ENCODE measurements at regions not wholly inside any gene's neighbourhood (a gene's known extent, or its start where the extent isn't known, plus 50 kb on each side); places are given as distances from the start of the nearest gene placed in this dataset.

- Mint-ChIP-seq H3K4me3 (ENCODE audit: unreplicated experiment) (no peak overlapping the region), H3K27ac (ENCODE audit: unreplicated experiment) (no peak overlapping the region), H3K9me3 (ENCODE audit: unreplicated experiment) (no peaks in the 10 kb centered on the region), H3K36me3 (ENCODE audit: insufficient read depth, unreplicated experiment) (no peaks in the 10 kb centered on the region), H3K27me3 (ENCODE audit: insufficient read depth, unreplicated experiment) (no peaks in the 10 kb centered on the region), H3K4me1 (ENCODE audit: low read depth, unreplicated experiment) (no peaks in the 10 kb centered on the region)
- POLR2A ChIA-PET, result no interaction called here
- BruUV-seq (replicated peaks), result no TSS peak
- CTCF ChIA-PET, result no interaction called here
- Histone ChIP-seq H3K27me3 (replicated peaks; ENCODE audit: control insufficient read depth, insufficient read depth, low read length) (no peaks in the 10 kb centered on the region), H3K36me3 (ENCODE audit: control insufficient read depth, insufficient read depth, low read length) (no peaks in the 10 kb centered on the region), H3K4me3 (ENCODE audit: low read depth, low read length) (no peak overlapping the region), H3K9me3 (no peaks in the 10 kb centered on the region), H3K4me1 (no peaks in the 10 kb centered on the region)
- TF ChIP-seq CTCF (IDR thresholded peaks at IDR 0.05; ENCODE audit: insufficient read depth in 1 of 2, low read depth in 1 of 2, low read length in 1 of 2, severe bottlenecking in 1 of 2, unreplicated experiment in 1 of 2), result no peak
- no peak for DNase-seq
- intact Hi-C loops (cut with micrococcal nuclease; ENCODE audit: unreplicated experiment), result no loop called here
These were observed 172.1 kb upstream of the CSNK1A1L start for GRCh38 chr13:37277435-37278144.

DNA sequence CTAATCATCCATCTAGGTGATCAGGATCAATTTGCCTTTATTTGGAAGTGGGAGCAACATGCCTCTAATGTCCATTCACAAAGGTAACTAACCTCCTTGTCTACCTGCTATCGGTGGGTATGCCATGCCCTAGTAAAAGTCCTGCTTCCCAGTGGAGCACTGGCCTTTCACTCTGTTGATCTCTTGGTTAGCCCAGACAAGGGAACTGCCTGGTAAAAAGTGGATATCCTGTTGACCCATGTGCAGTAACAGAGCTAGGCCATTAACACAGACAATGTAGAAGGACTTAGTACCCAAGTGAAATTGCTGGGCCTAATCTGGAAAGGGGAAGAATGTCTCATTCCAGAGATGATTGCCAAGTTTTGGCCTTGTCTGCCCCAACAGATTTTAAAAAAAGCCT lies 171.5 kb upstream of the CSNK1A1L start:
- intact Hi-C loops (cut with micrococcal nuclease; ENCODE audit: unreplicated experiment), result no loop called here
- BruUV-seq (replicated peaks), result no TSS peak
- Mint-ChIP-seq H3K4me1 (ENCODE audit: low read depth, unreplicated experiment) (no peaks in the 10 kb centered on the region), H3K27ac (ENCODE audit: unreplicated experiment) (no peak overlapping the region), H3K36me3 (ENCODE audit: insufficient read depth, unreplicated experiment) (no peaks in the 10 kb centered on the region), H3K9me3 (ENCODE audit: unreplicated experiment) (no peaks in the 10 kb centered on the region), H3K4me3 (ENCODE audit: unreplicated experiment) (no peak overlapping the region), H3K27me3 (ENCODE audit: insufficient read depth, unreplicated experiment) (no peaks in the 10 kb centered on the region)
- CTCF ChIA-PET, result no interaction called here
- TF ChIP-seq CTCF (IDR thresholded peaks at IDR 0.05; ENCODE audit: insufficient read depth in 1 of 2, low read depth in 1 of 2, low read length in 1 of 2, severe bottlenecking in 1 of 2, unreplicated experiment in 1 of 2), result no peak
- H3K36me3 ChIP-seq (ENCODE audit: control insufficient read depth, insufficient read depth, low read length), result no peaks in the 10 kb centered on the region
- no peaks in the 10 kb centered on the region for H3K27me3 ChIP-seq (replicated peaks; ENCODE audit: control insufficient read depth, insufficient read depth, low read length)
- POLR2A ChIA-PET, result no interaction called here
- H3K4me3 ChIP-seq (ENCODE audit: low read depth, low read length), result no peak overlapping the region
- no peaks in the 10 kb centered on the region for H3K4me1 ChIP-seq
- H3K9me3 ChIP-seq, result no peaks in the 10 kb centered on the region
- no peak for DNase-seq

DNA sequence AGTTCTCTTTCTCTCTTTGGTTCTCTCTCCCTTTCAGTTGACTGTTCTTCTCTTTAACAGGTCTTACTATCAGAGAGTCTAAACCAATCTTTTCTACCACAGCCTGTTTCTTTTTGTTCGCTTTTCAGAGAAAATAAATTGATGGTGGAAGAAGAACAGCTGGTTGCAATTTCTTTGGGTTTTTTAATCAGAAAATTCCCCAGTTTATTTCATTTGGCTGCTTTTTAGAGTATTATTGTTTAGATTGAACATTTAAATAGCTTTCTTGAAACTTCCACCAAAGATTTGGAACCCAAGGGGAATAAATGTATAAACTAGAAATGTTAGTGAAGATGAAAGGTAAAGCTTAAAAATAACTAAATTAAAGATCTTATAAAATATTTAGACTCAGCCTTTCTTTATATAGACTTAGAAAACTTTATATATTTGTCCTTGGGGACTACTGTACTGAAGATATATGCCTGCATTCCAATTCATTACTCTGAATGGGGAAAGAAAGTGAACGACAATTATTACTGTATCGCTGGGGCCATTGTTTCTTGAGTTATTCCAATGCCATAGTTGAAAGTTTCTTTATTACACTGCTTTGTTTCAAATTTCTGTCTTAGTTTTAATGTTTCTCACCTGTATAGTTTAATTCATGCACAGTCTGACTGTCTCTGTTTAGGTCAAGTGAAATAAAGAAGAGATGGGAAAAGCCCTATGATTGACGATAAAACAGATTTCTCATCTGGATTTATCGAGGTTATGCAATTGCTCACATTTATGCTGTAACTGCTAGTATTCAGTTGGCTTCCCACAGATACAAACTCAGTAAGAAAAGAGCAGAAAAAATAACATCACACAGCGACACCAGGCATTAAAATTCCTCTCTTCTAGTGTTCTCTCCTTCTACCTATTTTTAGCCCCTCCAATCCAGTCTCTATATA lies 169.4 kb upstream of the CSNK1A1L start:
- intact Hi-C loops (cut with micrococcal nuclease; ENCODE audit: unreplicated experiment), result no loop called here
- Mint-ChIP-seq H3K4me3 (ENCODE audit: unreplicated experiment) (no peak overlapping the region), H3K27ac (ENCODE audit: unreplicated experiment) (no peak overlapping the region), H3K36me3 (ENCODE audit: insufficient read depth, unreplicated experiment) (no peaks in the 10 kb centered on the region), H3K9me3 (ENCODE audit: unreplicated experiment) (no peaks in the 10 kb centered on the region), H3K27me3 (ENCODE audit: insufficient read depth, unreplicated experiment) (no peaks in the 10 kb centered on the region), H3K4me1 (ENCODE audit: low read depth, unreplicated experiment) (no peaks in the 10 kb centered on the region)
- H3K4me1 ChIP-seq, result no peaks in the 10 kb centered on the region
- H3K9me3 ChIP-seq, result no peaks in the 10 kb centered on the region
- ChIA-PET POLR2A (no interaction called here), CTCF (no interaction called here)
- no peaks in the 10 kb centered on the region for H3K27me3 ChIP-seq (replicated peaks; ENCODE audit: control insufficient read depth, insufficient read depth, low read length)
- H3K4me3 ChIP-seq (ENCODE audit: low read depth, low read length), result no peak overlapping the region
- no peaks in the 10 kb centered on the region for H3K36me3 ChIP-seq (ENCODE audit: control insufficient read depth, insufficient read depth, low read length)
- no TSS peak for BruUV-seq (replicated peaks)
- no peak for DNase-seq
- TF ChIP-seq CTCF (IDR thresholded peaks at IDR 0.05; ENCODE audit: insufficient read depth in 1 of 2, low read depth in 1 of 2, low read length in 1 of 2, severe bottlenecking in 1 of 2, unreplicated experiment in 1 of 2), result no peak

Data from Caco-2 (cell line).